SK-N-SH (cell line): ENCODE measurements at regions not wholly inside any gene's neighbourhood (a gene's known extent, or its start where the extent isn't known, plus 50 kb on each side); places are given as distances from the start of the nearest gene placed in this dataset.

Source experiments
- CHD2 ChIP-seq: fragments of 150-350 bp; IDR thresholded peaks from 2 replicates; pipeline ENCODE4 v1.6.1; 2018; ENCODE audit warnings: low read length; ENCODE audit not compliant: partially characterized antibody
- CTCF ChIP-seq: fragments of 200-600 bp; sonication (generic); IDR thresholded peaks from 2 replicates; pipeline ENCODE4 v1.6.1; 2017; ENCODE audit warnings: antibody characterized with exemption, mild to moderate bottlenecking, moderate library complexity
- GATA2 ChIP-seq: sonication (generic); formaldehyde crosslinking; IDR thresholded peaks from 2 replicates; pipeline ENCODE4 v1.5.0; 2020; ENCODE audit warnings: mild to moderate bottlenecking, missing genetic modification reagents
- PBX3 ChIP-seq: IDR thresholded peaks from 2 replicates; pipeline ENCODE4; 2012
- POLR2AphosphoS5 ChIP-seq: IDR thresholded peaks from 2 replicates; pipeline ENCODE4 v1.6.1; 2012; ENCODE audit warnings: low read depth, low read length
- REST ChIP-seq: IDR thresholded peaks from 2 replicates; pipeline ENCODE4 v1.6.1; 2012; ENCODE audit warnings: mild to moderate bottlenecking, low read depth, low read length, moderate library complexity
- TAF1 ChIP-seq: IDR thresholded peaks from 2 replicates; pipeline ENCODE4 v1.6.1; 2012; ENCODE audit warnings: low read depth, mild to moderate bottlenecking, low read length, moderate library complexity, borderline replicate concordance

- no peak for TF ChIP-seq REST
- no peak for TF ChIP-seq CTCF
- TF ChIP-seq POLR2AphosphoS5 = no peak
- no peak for TF ChIP-seq GATA2
- no peak for TF ChIP-seq TAF1
- no peak for TF ChIP-seq PBX3
- no peak for TF ChIP-seq CHD2
Measured at GRCh38 chr2:187207126-187207525, 240.9 kb downstream of the CALCRL start.
